Neural cell (in vitro differentiated cells): ENCODE measurements at regions not wholly inside any gene's neighbourhood (a gene's known extent, or its start where the extent isn't known, plus 50 kb on each side); places are given as distances from the start of the nearest gene placed in this dataset.
A peak's percentile ranks its signal among the peaks of the same experiment; 100 is the strongest.

ENCODE experiments used
- H2AFZ ChIP-seq: fragments of 200-600, 300-800 bp; sonication (generic), shearing (Covaris generic); 2 replicates; pipeline ENCODE4 v1.6.0; 2014; ENCODE audit warnings: low read depth, mild to moderate bottlenecking, antibody characterized with exemption, low read length, moderate library complexity
- H3F3A ChIP-seq: fragments of 200-600 bp; shearing (Covaris generic); 2 replicates; pipeline ENCODE4 v1.6.1; 2016; ENCODE audit warnings: mild to moderate bottlenecking, moderate library complexity, mixed read lengths, antibody characterized with exemption, low read length; ENCODE audit not compliant: insufficient read depth, poor library complexity, severe bottlenecking
- H3K27ac ChIP-seq: fragments of 200-600, 300-800 bp; sonication (generic), shearing (Covaris generic); 2 replicates; pipeline ENCODE4 v1.5.1; 2014; ENCODE audit warnings: mild to moderate bottlenecking, low read length, moderate library complexity
- H3K27me3 ChIP-seq: fragments of 300-800, 200-600 bp; sonication (generic), shearing (Covaris generic); 2 replicates; pipeline ENCODE4 v1.6.0; 2014; ENCODE audit warnings: mild to moderate bottlenecking, low read depth, low read length, moderate library complexity; ENCODE audit not compliant: insufficient read depth
- H3K36me3 ChIP-seq: fragments of 300-800, 200-600 bp; sonication (generic), shearing (Covaris generic); 2 replicates; pipeline ENCODE4 v1.5.1; 2014; ENCODE audit warnings: mild to moderate bottlenecking, antibody characterized with exemption, low read length, moderate library complexity; ENCODE audit not compliant: insufficient read depth
- H3K4me2 ChIP-seq: fragments of 300-800, 200-600 bp; sonication (generic), shearing (Covaris generic); 2 replicates; pipeline ENCODE4 v1.6.0; 2014; ENCODE audit warnings: mild to moderate bottlenecking, low read length
- H3K4me3 ChIP-seq: fragments of 300-800, 200-600 bp; sonication (generic), shearing (Covaris generic); 2 replicates; pipeline ENCODE4 v1.5.1; 2014; ENCODE audit warnings: mild to moderate bottlenecking, low read length, moderate library complexity
- H3K79me2 ChIP-seq: fragments of 200-600 bp; shearing (Covaris generic); replicated peaks from 2 replicates; pipeline ENCODE4 v1.6.0; 2014; ENCODE audit warnings: mild to moderate bottlenecking, low read length, moderate library complexity; ENCODE audit not compliant: insufficient read depth
- H3K9ac ChIP-seq: fragments of 300-800, 200-600 bp; sonication (generic), shearing (Covaris generic); 2 replicates; pipeline ENCODE4 v1.6.1; 2016; ENCODE audit warnings: mild to moderate bottlenecking, low read length, mixed read lengths
- H3K9me2 ChIP-seq: fragments of 200-600 bp; shearing (Covaris generic); 2 replicates; pipeline ENCODE4 v1.6.1; 2016; ENCODE audit warnings: mild to moderate bottlenecking, low read length, mixed read lengths; ENCODE audit not compliant: insufficient read depth
- H3K9me3 ChIP-seq: fragments of 200-600, 300-800 bp; sonication (generic), shearing (Covaris generic); 2 replicates; pipeline ENCODE4 v1.6.1; 2016; ENCODE audit warnings: mild to moderate bottlenecking, mixed run types, low read length, moderate library complexity, mixed read lengths
- H4K20me1 ChIP-seq: fragments of 200-600 bp; shearing (Covaris generic); 2 replicates; pipeline ENCODE4 v1.6.1; 2016; ENCODE audit warnings: mild to moderate bottlenecking, mixed run types; ENCODE audit not compliant: insufficient read depth
- CTCF ChIP-seq: fragments of 450-650 bp; IDR thresholded peaks from 2 replicates; pipeline ENCODE4 v1.5.1; 2014; ENCODE audit warnings: antibody characterized with exemption, mild to moderate bottlenecking, moderate library complexity; ENCODE audit not compliant: poor library complexity, severe bottlenecking
- EP300 ChIP-seq: fragments of 450-650 bp; conservative IDR thresholded peaks from 2 replicates; pipeline ENCODE4 v1.6.1; 2014; ENCODE audit warnings: antibody characterized with exemption, mild to moderate bottlenecking, moderate library complexity; ENCODE audit not compliant: poor library complexity, severe bottlenecking
- EZH2 ChIP-seq: fragments of 200-600, 300-800 bp; shearing (Covaris generic), sonication (generic); IDR thresholded peaks from 2 replicates; pipeline ENCODE4 v1.6.1; 2014; ENCODE audit warnings: antibody characterized with exemption, low read length, borderline replicate concordance, mild to moderate bottlenecking; ENCODE audit not compliant: insufficient read depth, poor library complexity, severe bottlenecking
- MXI1 ChIP-seq: fragments of 450-650 bp; conservative IDR thresholded peaks from 2 replicates; pipeline ENCODE4 v1.6.1; 2014; ENCODE audit warnings: antibody characterized with exemption, mild to moderate bottlenecking; ENCODE audit not compliant: poor library complexity, severe bottlenecking
- POLR2AphosphoS5 ChIP-seq: IDR thresholded peaks from 2 replicates; pipeline ENCODE4 v1.6.1; 2012
- TAF1 ChIP-seq: IDR thresholded peaks from 2 replicates; pipeline ENCODE4 v1.6.1; 2012; ENCODE audit warnings: low read depth
- TF ChIP-seq, protein P1 (sequence below): IDR thresholded peaks from 2 replicates; pipeline ENCODE4 v1.6.1; 2012; ENCODE audit warnings: borderline replicate concordance

GRCh38 chr5:161216877-161217276, 329.6 kb downstream of the GABRB2 start:
- H3K9me2 ChIP-seq: no peaks in the 10 kb centered on the region
- no peak overlapping the region for H3K4me3 ChIP-seq
- H3K9me3 ChIP-seq: peaks cover 8% of the 10 kb centered on the region
- TF ChIP-seq EP300 (no peak), EZH2 (no peak), MXI1 (no peak)
- H3K9ac ChIP-seq: no peak overlapping the region
- H3K79me2 ChIP-seq: no peaks in the 10 kb centered on the region
- H3F3A ChIP-seq: no peaks in the 10 kb centered on the region
- H3K27ac ChIP-seq: no peak overlapping the region
- H3K27me3 ChIP-seq: no peaks in the 10 kb centered on the region
- no peaks in the 10 kb centered on the region for H4K20me1 ChIP-seq
- H3K4me2 ChIP-seq: no peak overlapping the region
- H3K36me3 ChIP-seq: no peaks in the 10 kb centered on the region
- no peak overlapping the region for H2AFZ ChIP-seq

DNA sequence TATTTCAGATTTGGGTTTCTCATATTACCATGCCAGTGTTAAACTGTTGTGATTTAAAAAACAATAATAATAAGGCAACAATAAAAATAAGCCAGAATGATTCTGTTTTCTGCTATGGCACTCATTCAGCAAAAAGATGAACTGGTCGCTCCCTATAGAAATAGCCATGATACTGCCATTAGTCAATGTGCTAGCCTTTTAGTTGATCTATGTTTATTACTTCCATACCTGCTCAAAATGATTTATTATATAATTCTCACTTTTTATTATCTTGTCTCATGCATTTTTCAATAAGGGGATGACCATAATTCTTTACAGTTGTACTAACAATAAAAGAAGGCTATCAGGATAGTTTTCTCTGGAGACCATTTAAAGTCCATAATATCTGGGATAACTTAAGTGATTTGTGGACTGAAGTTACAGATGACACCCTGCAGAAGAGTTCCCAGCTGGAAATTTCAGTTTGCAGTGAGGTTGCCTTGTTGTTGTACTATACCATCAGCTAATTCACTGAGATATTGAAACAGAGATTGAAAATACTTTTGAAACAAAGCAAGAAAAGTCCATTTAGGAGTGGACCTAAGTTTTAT, 334.3 kb downstream of the GABRB2 start:
- Histone ChIP-seq H3K36me3 (no peaks in the 10 kb centered on the region), H3K9ac (no peak overlapping the region), H4K20me1 (no peaks in the 10 kb centered on the region), H3F3A (no peaks in the 10 kb centered on the region), H3K4me2 (no peak overlapping the region), H3K27me3 (no peaks in the 10 kb centered on the region), H3K79me2 (no peaks in the 10 kb centered on the region), H3K9me3 (no peaks in the 10 kb centered on the region), H3K4me3 (no peak overlapping the region), H3K9me2 (no peaks in the 10 kb centered on the region), H3K27ac (no peak overlapping the region), H2AFZ (no peak overlapping the region)
- no peak for TF ChIP-seq EP300
- TF ChIP-seq EZH2: no peak
- TF ChIP-seq TAF1: no peak

- Histone ChIP-seq H3K27ac (peak overlapping the region; percentile 45), H3K79me2 (no peaks in the 10 kb centered on the region), H2AFZ (no peak overlapping the region), H3K9ac (no peak overlapping the region), H3K36me3 (no peaks in the 10 kb centered on the region), H3K4me3 (no peak overlapping the region), H3K9me2 (no peaks in the 10 kb centered on the region), H3F3A (peaks cover 7% of the 10 kb centered on the region), H4K20me1 (no peaks in the 10 kb centered on the region), H3K27me3 (no peaks in the 10 kb centered on the region), H3K9me3 (no peaks in the 10 kb centered on the region), H3K4me2 (no peak overlapping the region)
- TF ChIP-seq, protein P1, sequence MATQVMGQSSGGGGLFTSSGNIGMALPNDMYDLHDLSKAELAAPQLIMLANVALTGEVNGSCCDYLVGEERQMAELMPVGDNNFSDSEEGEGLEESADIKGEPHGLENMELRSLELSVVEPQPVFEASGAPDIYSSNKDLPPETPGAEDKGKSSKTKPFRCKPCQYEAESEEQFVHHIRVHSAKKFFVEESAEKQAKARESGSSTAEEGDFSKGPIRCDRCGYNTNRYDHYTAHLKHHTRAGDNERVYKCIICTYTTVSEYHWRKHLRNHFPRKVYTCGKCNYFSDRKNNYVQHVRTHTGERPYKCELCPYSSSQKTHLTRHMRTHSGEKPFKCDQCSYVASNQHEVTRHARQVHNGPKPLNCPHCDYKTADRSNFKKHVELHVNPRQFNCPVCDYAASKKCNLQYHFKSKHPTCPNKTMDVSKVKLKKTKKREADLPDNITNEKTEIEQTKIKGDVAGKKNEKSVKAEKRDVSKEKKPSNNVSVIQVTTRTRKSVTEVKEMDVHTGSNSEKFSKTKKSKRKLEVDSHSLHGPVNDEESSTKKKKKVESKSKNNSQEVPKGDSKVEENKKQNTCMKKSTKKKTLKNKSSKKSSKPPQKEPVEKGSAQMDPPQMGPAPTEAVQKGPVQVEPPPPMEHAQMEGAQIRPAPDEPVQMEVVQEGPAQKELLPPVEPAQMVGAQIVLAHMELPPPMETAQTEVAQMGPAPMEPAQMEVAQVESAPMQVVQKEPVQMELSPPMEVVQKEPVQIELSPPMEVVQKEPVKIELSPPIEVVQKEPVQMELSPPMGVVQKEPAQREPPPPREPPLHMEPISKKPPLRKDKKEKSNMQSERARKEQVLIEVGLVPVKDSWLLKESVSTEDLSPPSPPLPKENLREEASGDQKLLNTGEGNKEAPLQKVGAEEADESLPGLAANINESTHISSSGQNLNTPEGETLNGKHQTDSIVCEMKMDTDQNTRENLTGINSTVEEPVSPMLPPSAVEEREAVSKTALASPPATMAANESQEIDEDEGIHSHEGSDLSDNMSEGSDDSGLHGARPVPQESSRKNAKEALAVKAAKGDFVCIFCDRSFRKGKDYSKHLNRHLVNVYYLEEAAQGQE: peak; percentile 63
- peak; percentile 50 for TF ChIP-seq POLR2AphosphoS5
- TF ChIP-seq TAF1: no peak
- no peak for TF ChIP-seq CTCF
- peak; percentile 59 for TF ChIP-seq EP300
- TF ChIP-seq MXI1: no peak
Observed at GRCh38 chr5:161201558-161201957, 345.0 kb downstream of the GABRB2 start.
